ENCODE measurements at regions not wholly inside any gene's neighbourhood (a gene's known extent, or its start where the extent isn't known, plus 50 kb on each side); places are given as distances from the start of the nearest gene placed in this dataset.

DNA sequence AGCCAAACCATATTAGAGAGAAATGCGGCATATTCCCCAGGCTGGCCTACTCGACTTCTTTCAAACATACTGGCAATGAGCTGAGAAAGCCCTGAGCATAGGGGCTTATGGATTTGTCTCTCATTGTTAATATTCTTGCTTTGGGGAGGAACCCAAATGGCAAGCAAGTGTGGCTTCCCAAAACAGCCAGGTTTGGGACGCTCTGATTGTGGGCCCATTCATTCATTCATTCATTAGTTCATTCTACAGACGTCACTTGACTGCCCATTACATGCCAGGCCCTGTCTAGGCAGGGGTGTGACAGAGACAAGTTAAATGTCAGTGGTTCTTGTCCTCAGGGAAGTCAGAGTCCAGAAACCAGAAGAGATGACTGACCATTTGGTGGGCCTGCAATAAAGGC, 77.4 kb upstream of the THBS1 start:
- TF ChIP-seq FOSL2 (IDR thresholded peaks at IDR 0.05) (no peak), FOSL2 (CRISPR knock-in tag; IDR thresholded peaks at IDR 0.05) (no peak), HOXB13 (CRISPR knock-in tag; IDR thresholded peaks at IDR 0.05; ENCODE audit: low read depth) (no peak), FOXS1 (CRISPR knock-in tag; IDR thresholded peaks at IDR 0.05) (no peak), PHF8 (IDR thresholded peaks at IDR 0.05; ENCODE audit: borderline replicate concordance, low read depth) (no peak), CHD4 (IDR thresholded peaks at IDR 0.05; ENCODE audit: borderline replicate concordance) (no peak), NPAS2 (CRISPR knock-in tag; IDR thresholded peaks at IDR 0.05; ENCODE audit: borderline replicate concordance) (no peak), CBX8 (IDR thresholded peaks at IDR 0.05) (no peak), GATA3 (IDR thresholded peaks at IDR 0.05; ENCODE audit: borderline replicate concordance) (no peak), EHMT2 (IDR thresholded peaks at IDR 0.05; ENCODE audit: low read depth) (no peak), TP53 (CRISPR knock-in tag; IDR thresholded peaks at IDR 0.05) (no peak), ZNF302 (CRISPR knock-in tag; IDR thresholded peaks at IDR 0.05) (no peak)
- TF ChIP-seq, protein P1, sequence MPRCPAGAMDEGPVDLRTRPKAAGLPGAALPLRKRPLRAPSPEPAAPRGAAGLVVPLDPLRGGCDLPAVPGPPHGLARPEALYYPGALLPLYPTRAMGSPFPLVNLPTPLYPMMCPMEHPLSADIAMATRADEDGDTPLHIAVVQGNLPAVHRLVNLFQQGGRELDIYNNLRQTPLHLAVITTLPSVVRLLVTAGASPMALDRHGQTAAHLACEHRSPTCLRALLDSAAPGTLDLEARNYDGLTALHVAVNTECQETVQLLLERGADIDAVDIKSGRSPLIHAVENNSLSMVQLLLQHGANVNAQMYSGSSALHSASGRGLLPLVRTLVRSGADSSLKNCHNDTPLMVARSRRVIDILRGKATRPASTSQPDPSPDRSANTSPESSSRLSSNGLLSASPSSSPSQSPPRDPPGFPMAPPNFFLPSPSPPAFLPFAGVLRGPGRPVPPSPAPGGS (IDR thresholded peaks at IDR 0.05), result no peak
- TF ChIP-seq, protein P2, sequence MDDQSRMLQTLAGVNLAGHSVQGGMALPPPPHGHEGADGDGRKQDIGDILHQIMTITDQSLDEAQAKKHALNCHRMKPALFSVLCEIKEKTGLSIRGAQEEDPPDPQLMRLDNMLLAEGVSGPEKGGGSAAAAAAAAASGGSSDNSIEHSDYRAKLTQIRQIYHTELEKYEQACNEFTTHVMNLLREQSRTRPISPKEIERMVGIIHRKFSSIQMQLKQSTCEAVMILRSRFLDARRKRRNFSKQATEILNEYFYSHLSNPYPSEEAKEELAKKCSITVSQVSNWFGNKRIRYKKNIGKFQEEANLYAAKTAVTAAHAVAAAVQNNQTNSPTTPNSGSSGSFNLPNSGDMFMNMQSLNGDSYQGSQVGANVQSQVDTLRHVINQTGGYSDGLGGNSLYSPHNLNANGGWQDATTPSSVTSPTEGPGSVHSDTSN (IDR thresholded peaks at IDR 0.05), result no peak
- TF ChIP-seq, protein P3, sequence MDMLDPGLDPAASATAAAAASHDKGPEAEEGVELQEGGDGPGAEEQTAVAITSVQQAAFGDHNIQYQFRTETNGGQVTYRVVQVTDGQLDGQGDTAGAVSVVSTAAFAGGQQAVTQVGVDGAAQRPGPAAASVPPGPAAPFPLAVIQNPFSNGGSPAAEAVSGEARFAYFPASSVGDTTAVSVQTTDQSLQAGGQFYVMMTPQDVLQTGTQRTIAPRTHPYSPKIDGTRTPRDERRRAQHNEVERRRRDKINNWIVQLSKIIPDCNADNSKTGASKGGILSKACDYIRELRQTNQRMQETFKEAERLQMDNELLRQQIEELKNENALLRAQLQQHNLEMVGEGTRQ (IDR thresholded peaks at IDR 0.05), result no peak
- Histone ChIP-seq H3K4me3 (no peak overlapping the region), H3K4me2 (no peak overlapping the region), H3K4me1 (no peaks in the 10 kb centered on the region), H3K9me3 (no peaks in the 10 kb centered on the region), H3K27ac (no peak overlapping the region)
- ATAC-seq (no peak), DNase-seq (ENCODE audit: low read depth in 1 of 2, low spot score in 1 of 2) (no peak), FAIRE-seq (no peak)
- POLR2A ChIA-PET, result no interaction called here
- CTCF ChIA-PET, result no interaction called here
- 74% methylated on average over 4 of the region's 4 CpGs for WGBS (ENCODE audit: missing lambda C conversion rate)

DNA sequence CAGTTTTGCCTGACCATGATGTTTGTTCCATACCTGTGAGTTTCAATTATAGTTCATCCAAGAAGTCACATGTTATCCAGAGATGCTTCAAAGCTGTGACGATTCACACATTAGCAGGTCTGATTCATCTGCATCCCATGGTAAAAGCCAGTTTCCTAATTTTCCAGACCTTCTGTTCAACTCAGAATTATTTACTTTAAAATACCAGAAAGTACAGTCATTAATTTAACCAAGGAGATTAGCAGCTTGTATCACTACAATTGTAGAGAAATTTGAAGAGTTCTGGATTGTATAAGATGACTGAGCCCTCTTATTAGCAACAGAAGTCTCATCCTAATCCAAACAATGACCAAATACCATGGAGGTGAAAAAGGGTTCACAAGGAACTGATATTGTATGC, 76.1 kb upstream of the THBS1 start:
- ATAC-seq (no peak), FAIRE-seq (no peak), DNase-seq (ENCODE audit: low read depth in 1 of 2, low spot score in 1 of 2) (peak in 1 of 2 experiments; percentile 5)
- CTCF ChIA-PET, result no interaction called here
- Histone ChIP-seq H3K9me3 (no peaks in the 10 kb centered on the region), H3K4me2 (no peak overlapping the region), H3K4me1 (no peaks in the 10 kb centered on the region), H3K4me3 (no peak overlapping the region), H3K27ac (no peak overlapping the region)
- WGBS (ENCODE audit: missing lambda C conversion rate), result 58% methylated on average over 1 of the region's 1 CpG
- TF ChIP-seq ESRRA (IDR thresholded peaks at IDR 0.05; ENCODE audit: borderline replicate concordance, low read length) (no peak), ZSCAN20 (CRISPR knock-in tag; IDR thresholded peaks at IDR 0.05) (no peak), MAFK (IDR thresholded peaks at IDR 0.05; ENCODE audit: partially characterized antibody) (no peak), NPAS2 (CRISPR knock-in tag; IDR thresholded peaks at IDR 0.05; ENCODE audit: borderline replicate concordance) (no peak), EP300 (IDR thresholded peaks at IDR 0.05) (no peak)
- TF ChIP-seq, protein P1 (IDR thresholded peaks at IDR 0.05), result no peak
- POLR2A ChIA-PET, result no interaction called here

DNA sequence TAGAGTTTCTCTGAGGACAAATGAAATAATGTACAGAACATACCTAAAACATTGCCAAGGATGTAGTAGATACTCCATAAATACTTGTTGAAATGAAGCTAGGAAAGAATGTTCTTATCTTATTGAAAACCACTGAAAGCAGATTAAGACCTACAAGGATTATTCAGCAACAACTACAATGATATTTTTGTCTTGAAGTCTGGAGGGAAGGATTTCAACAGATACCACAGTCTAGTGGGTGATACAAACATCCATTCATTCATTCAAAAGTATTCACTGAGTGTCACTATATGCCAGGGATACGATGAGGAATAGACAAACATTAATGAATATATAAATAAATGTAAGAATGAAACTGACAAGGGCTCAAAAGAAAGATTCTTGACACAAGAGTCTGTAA, 74.7 kb upstream of the THBS1 start:
- whole genome bisulfite sequencing (ENCODE audit: missing lambda C conversion rate), result 24% methylated on average over 1 of the region's 1 CpG
- ChIA-PET CTCF (no interaction called here), POLR2A (no interaction called here)
- Histone ChIP-seq H3K9me3 (no peaks in the 10 kb centered on the region), H3K27ac (no peak overlapping the region), H3K4me2 (no peak overlapping the region), H3K4me1 (no peaks in the 10 kb centered on the region), H3K4me3 (no peak overlapping the region)
- FAIRE-seq (no peak), ATAC-seq (no peak), DNase-seq (ENCODE audit: low read depth in 1 of 2, low spot score in 1 of 2) (no peak)
- TF ChIP-seq CHD4 (IDR thresholded peaks at IDR 0.05; ENCODE audit: borderline replicate concordance) (no peak), CBX2 (IDR thresholded peaks at IDR 0.05; ENCODE audit: borderline replicate concordance, low read depth) (no peak), MAZ (IDR thresholded peaks at IDR 0.05; ENCODE audit: borderline replicate concordance, low read depth, low read length) (no peak), MYC (IDR thresholded peaks at IDR 0.05; ENCODE audit: borderline replicate concordance, low read length) (no peak), ESRRA (IDR thresholded peaks at IDR 0.05; ENCODE audit: borderline replicate concordance, low read length) (no peak), FOSL2 (IDR thresholded peaks at IDR 0.05) (no peak), FOSL2 (CRISPR knock-in tag; IDR thresholded peaks at IDR 0.05) (no peak), BHLHE40 (IDR thresholded peaks at IDR 0.05; ENCODE audit: low read depth, low read length) (no peak), HOXB13 (CRISPR knock-in tag; IDR thresholded peaks at IDR 0.05; ENCODE audit: low read depth) (no peak), ZNF302 (CRISPR knock-in tag; IDR thresholded peaks at IDR 0.05) (no peak), KDM1A (IDR thresholded peaks at IDR 0.05; ENCODE audit: low read depth) (no peak), RNF2 (IDR thresholded peaks at IDR 0.05; ENCODE audit: borderline replicate concordance, low read depth) (no peak)
- TF ChIP-seq, protein P4, sequence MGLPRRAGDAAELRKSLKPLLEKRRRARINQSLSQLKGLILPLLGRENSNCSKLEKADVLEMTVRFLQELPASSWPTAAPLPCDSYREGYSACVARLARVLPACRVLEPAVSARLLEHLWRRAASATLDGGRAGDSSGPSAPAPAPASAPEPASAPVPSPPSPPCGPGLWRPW (IDR thresholded peaks at IDR 0.05), result no peak
- TF ChIP-seq, protein P1 (IDR thresholded peaks at IDR 0.05), result no peak

Data from A549 (cell line).